OCI-LY3 (cell line): ENCODE measurements at regions not wholly inside any gene's neighbourhood (a gene's known extent, or its start where the extent isn't known, plus 50 kb on each side); places are given as distances from the start of the nearest gene placed in this dataset.

Experiments used
- EZH2phosphoT487 ChIP-seq: fragments of 200-600 bp; shearing (Covaris generic); IDR thresholded peaks from 2 replicates; pipeline ENCODE4 v1.6.1; 2018; ENCODE audit warnings: antibody characterized with exemption, mixed run types, low read depth
- TF ChIP-seq, protein P1 (sequence below): fragments of 200-600, 300-600 bp; sonication (generic); IDR thresholded peaks from 2 replicates; pipeline ENCODE4 v1.5.1; 2014; ENCODE audit warnings: antibody characterized with exemption, low read length, low read depth

DNA sequence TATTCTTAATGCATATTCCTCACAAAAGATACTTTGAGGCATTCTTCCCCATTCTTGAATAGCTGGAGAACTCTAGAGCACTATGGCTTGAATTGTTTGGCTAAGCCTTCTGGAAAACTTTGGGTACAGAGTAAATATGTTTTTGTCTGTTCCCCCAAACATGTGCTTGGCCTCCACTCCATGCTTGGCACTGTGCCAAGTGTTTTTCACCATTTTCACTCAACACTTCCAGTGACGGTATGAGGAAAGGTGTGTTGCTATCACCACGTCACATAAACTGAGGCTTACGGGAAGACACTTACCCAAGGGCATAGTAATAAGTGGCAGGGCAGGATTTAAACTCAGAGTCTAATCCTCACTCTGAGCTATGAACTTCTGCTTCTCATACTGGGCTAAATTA is 318.2 kb downstream of the WDR11 start:
- TF ChIP-seq, protein P1, sequence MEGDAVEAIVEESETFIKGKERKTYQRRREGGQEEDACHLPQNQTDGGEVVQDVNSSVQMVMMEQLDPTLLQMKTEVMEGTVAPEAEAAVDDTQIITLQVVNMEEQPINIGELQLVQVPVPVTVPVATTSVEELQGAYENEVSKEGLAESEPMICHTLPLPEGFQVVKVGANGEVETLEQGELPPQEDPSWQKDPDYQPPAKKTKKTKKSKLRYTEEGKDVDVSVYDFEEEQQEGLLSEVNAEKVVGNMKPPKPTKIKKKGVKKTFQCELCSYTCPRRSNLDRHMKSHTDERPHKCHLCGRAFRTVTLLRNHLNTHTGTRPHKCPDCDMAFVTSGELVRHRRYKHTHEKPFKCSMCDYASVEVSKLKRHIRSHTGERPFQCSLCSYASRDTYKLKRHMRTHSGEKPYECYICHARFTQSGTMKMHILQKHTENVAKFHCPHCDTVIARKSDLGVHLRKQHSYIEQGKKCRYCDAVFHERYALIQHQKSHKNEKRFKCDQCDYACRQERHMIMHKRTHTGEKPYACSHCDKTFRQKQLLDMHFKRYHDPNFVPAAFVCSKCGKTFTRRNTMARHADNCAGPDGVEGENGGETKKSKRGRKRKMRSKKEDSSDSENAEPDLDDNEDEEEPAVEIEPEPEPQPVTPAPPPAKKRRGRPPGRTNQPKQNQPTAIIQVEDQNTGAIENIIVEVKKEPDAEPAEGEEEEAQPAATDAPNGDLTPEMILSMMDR: no peak
- TF ChIP-seq EZH2phosphoT487: no peak
